ENCODE measurements at regions not wholly inside any gene's neighbourhood (a gene's known extent, or its start where the extent isn't known, plus 50 kb on each side); places are given as distances from the start of the nearest gene placed in this dataset.

DNA sequence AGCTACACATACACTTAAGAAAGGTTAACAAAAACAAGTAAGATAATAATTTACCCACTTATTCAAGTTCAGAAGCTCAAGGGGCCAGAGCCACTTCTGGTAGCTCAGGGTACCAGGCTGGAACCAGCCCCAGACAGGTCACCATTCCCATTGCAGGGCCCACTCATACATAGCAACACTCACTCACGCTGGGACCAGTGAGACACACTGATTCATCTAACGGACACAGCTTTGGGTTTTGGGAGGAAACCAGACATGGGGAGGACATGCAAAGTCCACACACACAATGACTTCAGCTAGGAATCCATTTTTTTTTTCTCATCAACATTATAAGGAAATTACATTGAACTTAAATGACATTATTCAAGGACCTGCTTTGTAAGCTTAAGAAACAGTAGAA lies 169.1 kb downstream of the ZC3H11B start:
- no TSS peak for BruUV-seq (replicated peaks)
- TF ChIP-seq CTCF (conservative IDR thresholded peaks at IDR 0.05; ENCODE audit: low read depth, low read length) (no peak), EZH2 (IDR thresholded peaks at IDR 0.05; ENCODE audit: borderline replicate concordance, low read depth, low read length, poor library complexity, severe bottlenecking) (no peak)
- CTCF ChIA-PET = no interaction called here
- no peak for DNase-seq (ENCODE audit: low spot score)
- no peaks in the 10 kb centered on the region for H3K9me3 ChIP-seq (ENCODE audit: low read depth, low read length, poor library complexity, severe bottlenecking)
- H3K36me3 ChIP-seq (ENCODE audit: insufficient read depth, low read length, poor library complexity, severe bottlenecking) = no peaks in the 10 kb centered on the region
- H3K4me1 ChIP-seq (ENCODE audit: insufficient read depth, low read length, poor library complexity, severe bottlenecking) = no peaks in the 10 kb centered on the region
- H3K27me3 ChIP-seq (replicated peaks; ENCODE audit: insufficient read depth, low read depth, low read length, poor library complexity) = peaks cover 5% of the 10 kb centered on the region
- POLR2A ChIA-PET (ENCODE audit: low non-redundant PET) = no interaction called here
- no peak overlapping the region for H3K27ac ChIP-seq (ENCODE audit: low read depth, low read length, poor library complexity, severe bottlenecking)
- no peak overlapping the region for H3K4me3 ChIP-seq (ENCODE audit: low read depth, low read length, poor library complexity, severe bottlenecking)
- intact Hi-C loops (cut with micrococcal nuclease; ENCODE audit: unreplicated experiment) = no loop called here

- Histone ChIP-seq H3K4me3 (ENCODE audit: low read depth, low read length, poor library complexity, severe bottlenecking) (no peak overlapping the region), H3K36me3 (ENCODE audit: insufficient read depth, low read length, poor library complexity, severe bottlenecking) (no peaks in the 10 kb centered on the region), H3K9me3 (ENCODE audit: low read depth, low read length, poor library complexity, severe bottlenecking) (no peaks in the 10 kb centered on the region), H3K4me1 (ENCODE audit: insufficient read depth, low read length, poor library complexity, severe bottlenecking) (no peaks in the 10 kb centered on the region), H3K27ac (ENCODE audit: low read depth, low read length, poor library complexity, severe bottlenecking) (no peak overlapping the region), H3K27me3 (replicated peaks; ENCODE audit: insufficient read depth, low read depth, low read length, poor library complexity) (peaks cover 5% of the 10 kb centered on the region)
- TF ChIP-seq CTCF (conservative IDR thresholded peaks at IDR 0.05; ENCODE audit: low read depth, low read length) (no peak), EZH2 (IDR thresholded peaks at IDR 0.05; ENCODE audit: borderline replicate concordance, low read depth, low read length, poor library complexity, severe bottlenecking) (no peak)
- intact Hi-C loops (cut with micrococcal nuclease; ENCODE audit: unreplicated experiment) = no loop called here
- DNase-seq (ENCODE audit: low spot score) = no peak
- ChIA-PET CTCF (no interaction called here), POLR2A (ENCODE audit: low non-redundant PET) (no interaction called here)
- no TSS peak for BruUV-seq (replicated peaks)
These were observed 170.3 kb downstream of the ZC3H11B start for GRCh38 chr1:219442611-219443061.

DNA sequence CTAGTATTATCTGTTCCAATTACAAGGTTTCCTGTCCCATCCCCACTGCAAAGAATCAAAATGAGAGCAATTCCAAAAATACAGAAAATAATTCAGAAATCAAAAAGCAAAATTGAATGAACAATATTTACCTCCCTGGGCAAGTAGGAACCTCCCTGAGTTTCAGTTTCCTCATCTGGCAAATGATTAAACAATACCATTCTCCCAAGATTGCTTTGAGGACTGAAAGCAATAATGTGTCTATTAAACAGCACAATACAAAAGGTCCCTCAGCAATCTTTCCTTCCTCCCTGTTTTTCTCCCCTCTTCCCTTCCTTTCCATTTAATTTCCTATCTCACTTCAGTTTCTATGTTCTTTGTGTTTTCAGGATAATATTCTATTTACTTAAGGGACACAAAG lies 171.0 kb downstream of the ZC3H11B start:
- H3K36me3 ChIP-seq (ENCODE audit: insufficient read depth, low read length, poor library complexity, severe bottlenecking) = no peaks in the 10 kb centered on the region
- intact Hi-C loops (cut with micrococcal nuclease; ENCODE audit: unreplicated experiment) = no loop called here
- BruUV-seq (replicated peaks) = no TSS peak
- ChIA-PET POLR2A (ENCODE audit: low non-redundant PET) (no interaction called here), CTCF (no interaction called here)
- no peak overlapping the region for H3K4me3 ChIP-seq (ENCODE audit: low read depth, low read length, poor library complexity, severe bottlenecking)
- H3K9me3 ChIP-seq (ENCODE audit: low read depth, low read length, poor library complexity, severe bottlenecking) = no peaks in the 10 kb centered on the region
- TF ChIP-seq CTCF (conservative IDR thresholded peaks at IDR 0.05; ENCODE audit: low read depth, low read length) (no peak), EZH2 (IDR thresholded peaks at IDR 0.05; ENCODE audit: borderline replicate concordance, low read depth, low read length, poor library complexity, severe bottlenecking) (no peak)
- H3K27ac ChIP-seq (ENCODE audit: low read depth, low read length, poor library complexity, severe bottlenecking) = no peak overlapping the region
- no peaks in the 10 kb centered on the region for H3K4me1 ChIP-seq (ENCODE audit: insufficient read depth, low read length, poor library complexity, severe bottlenecking)
- no peak for DNase-seq (ENCODE audit: low spot score)
- peaks cover 5% of the 10 kb centered on the region for H3K27me3 ChIP-seq (replicated peaks; ENCODE audit: insufficient read depth, low read depth, low read length, poor library complexity)
